HCT116 (cell line): ENCODE measurements at regions not wholly inside any gene's neighbourhood (a gene's known extent, or its start where the extent isn't known, plus 50 kb on each side); places are given as distances from the start of the nearest gene placed in this dataset.

ENCODE experiments used
- ATAC-seq: fragments of 200-7000 bp; cut with Tn5 transposase; 2 replicates; pipeline ENCODE4 v1.9.1; 2020; ENCODE audit warnings: mild to moderate bottlenecking, moderate library complexity
- BruUV-seq: library from RNA; stranded (reverse); fragments of 400-500 nt; replicated peaks from 2 replicates; lab custom pipeline; 2021; lab: Mats Ljungman, UMichigan
- CTCF ChIA-PET: fragments of 300-600 bp; sonication (Branson Sonifier 250); formaldehyde crosslinking; loops from one replicate; lab custom pipeline; 2021; ENCODE audit warnings: antibody characterized with exemption; lab: Charles Lee
- POLR2A ChIA-PET: fragments of 300-600, 350-600 bp; sonication (Branson Sonifier 250); formaldehyde crosslinking; loops from one replicate; lab custom pipeline; 2021; ENCODE audit warnings: antibody characterized with exemption; lab: Charles Lee
- RAD21 ChIA-PET, 2 experiments: fragments of 300-600 bp; sonication (Branson Sonifier 250); formaldehyde crosslinking; loops; one replicate each; lab custom pipeline; 2023; ENCODE audit warnings: low total read pairs in 2 of 2; ENCODE audit not compliant: uncharacterized antibody in 2 of 2, unreplicated experiment in 2 of 2, low non-redundant PET in 1 of 2; lab: Charles Lee
- DNase-seq: peaks from one replicate; pipeline ENCODE4 v3.0.0-alpha.2; 2010; ENCODE audit warnings: low read depth, low spot score
- H2AFZ ChIP-seq: fragments of 200-600 bp; shearing (Covaris generic), sonication (generic); 2 replicates; pipeline ENCODE4 v1.6.1; 2017; ENCODE audit warnings: low read depth, mixed run types, mixed read lengths, antibody characterized with exemption, low read length; ENCODE audit not compliant: poor library complexity, severe bottlenecking
- H3K27ac ChIP-seq: 2 replicates; pipeline ENCODE4 v1.5.1; 2012; ENCODE audit warnings: low read depth, low read length
- H3K27me3 ChIP-seq: fragments of 200-600 bp; sonication (generic); 2 replicates; pipeline ENCODE4 v1.6.1; 2016; ENCODE audit warnings: mixed run types, low read length, mixed read lengths; ENCODE audit not compliant: insufficient read depth
- H3K36me3 ChIP-seq, 2 experiments: fragments of 200-500 bp in 1 of 2; fragments of 200-600 bp in 1 of 2; sonication (Bioruptor generic) in 1 of 2; sonication (generic) in 1 of 2; 2 replicates each; pipeline versions ENCODE4 v1.5.1 to v1.6.1; 2014 to 2016; ENCODE audit warnings: low read length in 2 of 2, inconsistent platforms in 1 of 2, mixed read lengths in 1 of 2, mixed run types in 1 of 2; ENCODE audit not compliant: insufficient read depth in 2 of 2, control insufficient read depth in 1 of 2
- H3K4me1 ChIP-seq, 2 experiments: fragments of 200-600 bp in 1 of 2; sonication (generic) in 1 of 2; 2 replicates each; pipeline versions ENCODE4 v1.5.1 to v1.6.1; 2012 to 2017; ENCODE audit warnings: low read length in 2 of 2, inconsistent platforms in 1 of 2, mild to moderate bottlenecking in 1 of 2, mixed read lengths in 1 of 2, mixed run types in 1 of 2, moderate library complexity in 1 of 2; ENCODE audit not compliant: insufficient read depth in 2 of 2, control insufficient read depth in 1 of 2
- H3K4me2 ChIP-seq: fragments of 200-600 bp; sonication (generic); 2 replicates; pipeline ENCODE4 v1.6.1; 2017; ENCODE audit warnings: mixed run types, low read length, mixed read lengths
- H3K4me3 ChIP-seq, 2 experiments: fragments of 200-600 bp in 1 of 2; sonication (generic) in 1 of 2; replicated peaks in 1 of 2; 2 replicates each; pipeline ENCODE4 v1.5.1; 2011 to 2016; ENCODE audit warnings: low read length in 2 of 2, control low read depth in 1 of 2, low read depth in 1 of 2, mild to moderate bottlenecking in 1 of 2, mixed read lengths in 1 of 2, mixed run types in 1 of 2
- H3K79me2 ChIP-seq: fragments of 200-600 bp; sonication (generic); 2 replicates; pipeline ENCODE4 v1.6.1; 2017; ENCODE audit warnings: mild to moderate bottlenecking, mixed run types, low read length, moderate library complexity, mixed read lengths; ENCODE audit not compliant: insufficient read depth
- H3K9ac ChIP-seq: fragments of 200-600 bp; sonication (generic); 2 replicates; pipeline ENCODE4 v1.6.1; 2016; ENCODE audit warnings: low read length, mixed read lengths
- H3K9me2 ChIP-seq: fragments of 200-600 bp; sonication (generic), shearing (Covaris generic); 2 replicates; pipeline ENCODE4 v1.6.1; 2017; ENCODE audit warnings: mixed run types, mild to moderate bottlenecking, moderate library complexity; ENCODE audit not compliant: insufficient read depth
- H3K9me3 ChIP-seq, 2 experiments: fragments of 200-500 bp in 1 of 2; fragments of 200-600 bp in 1 of 2; sonication (Bioruptor generic) in 1 of 2; sonication (generic) in 1 of 2; 2 replicates each; pipeline ENCODE4 v1.6.1; 2014 to 2017; ENCODE audit warnings: low read length in 2 of 2, mixed read lengths in 2 of 2, inconsistent platforms in 1 of 2, low read depth in 1 of 2, mild to moderate bottlenecking in 1 of 2, mixed run types in 1 of 2, moderate library complexity in 1 of 2; ENCODE audit not compliant: control insufficient read depth in 1 of 2, insufficient read depth in 1 of 2
- H4K20me1 ChIP-seq: fragments of 200-600 bp; sonication (generic), shearing (Covaris generic); 2 replicates; pipeline ENCODE4 v1.6.1; 2017; ENCODE audit warnings: mixed run types, mild to moderate bottlenecking, moderate library complexity; ENCODE audit not compliant: insufficient read depth
- ATF3 ChIP-seq: IDR thresholded peaks from 2 replicates; pipeline ENCODE4 v1.6.1; 2012
- CBX3 ChIP-seq: IDR thresholded peaks from 2 replicates; pipeline ENCODE4 v1.6.1; 2012; ENCODE audit warnings: low read depth
- CEBPB ChIP-seq: IDR thresholded peaks from 2 replicates; pipeline ENCODE4 v1.6.1; 2012; ENCODE audit warnings: low read depth
- EGR1 ChIP-seq: IDR thresholded peaks from 2 replicates; pipeline ENCODE4 v1.6.1; 2012; ENCODE audit warnings: low read depth
- ELF1 ChIP-seq: IDR thresholded peaks from 2 replicates; pipeline ENCODE4 v1.6.1; 2012; ENCODE audit warnings: low read depth, borderline replicate concordance
- EZH2 ChIP-seq: fragments of 200-600 bp; sonication (generic); IDR thresholded peaks from 2 replicates; pipeline ENCODE4 v1.6.1; 2017; ENCODE audit warnings: antibody characterized with exemption, mixed run types
- JUND ChIP-seq: IDR thresholded peaks from 2 replicates; pipeline ENCODE4 v1.6.1; 2012
- POLR2A ChIP-seq: IDR thresholded peaks from 2 replicates; pipeline ENCODE4 v1.7.0; 2011; ENCODE audit warnings: borderline replicate concordance; ENCODE audit not compliant: insufficient read depth, insufficient read length; ENCODE audit errors: extremely low read depth
- POLR2AphosphoS5 ChIP-seq: IDR thresholded peaks from 2 replicates; pipeline ENCODE4 v1.6.1; 2011; ENCODE audit warnings: mild to moderate bottlenecking, low read depth, low read length, moderate library complexity
- REST ChIP-seq: IDR thresholded peaks from 2 replicates; pipeline ENCODE4 v1.6.1; 2012; ENCODE audit warnings: low read depth
- SIN3A ChIP-seq: IDR thresholded peaks from 2 replicates; pipeline ENCODE4 v1.6.1; 2012; ENCODE audit warnings: low read depth
- SP1 ChIP-seq: IDR thresholded peaks from 2 replicates; pipeline ENCODE4 v1.6.1; 2012; ENCODE audit warnings: low read depth
- YY1 ChIP-seq: IDR thresholded peaks from 2 replicates; pipeline ENCODE4 v1.6.1; 2011; ENCODE audit warnings: low read length, low read depth, moderate library complexity, mild to moderate bottlenecking; ENCODE audit not compliant: insufficient replicate concordance; ENCODE audit errors: extremely low read depth
- intact Hi-C: fragments of 100-400 bp; cut with micrococcal nuclease; formaldehyde crosslinking; loops from 2 replicates; pipeline ENCODE4 v1.10.0; 2022

GRCh38 chr3:79960594-79960993 is 192.8 kb upstream of the ROBO1 start:
- no TSS peak for BruUV-seq
- TF ChIP-seq EGR1: no peak
- TF ChIP-seq EZH2: no peak
- TF ChIP-seq ELF1: no peak
- TF ChIP-seq REST: no peak
- Histone ChIP-seq H3K4me2 (no peak overlapping the region), H3K9me3 (peaks cover 10 to 21% of the 10 kb centered on the region in 2 experiments), H3K9ac (no peak overlapping the region), H3K27me3 (no peaks in the 10 kb centered on the region), H3K27ac (no peak overlapping the region), H3K79me2 (no peaks in the 10 kb centered on the region), H3K9me2 (no peaks in the 10 kb centered on the region), H3K4me3 (no peak overlapping the region), H4K20me1 (no peaks in the 10 kb centered on the region; the same call in 1 of the 2 replicates), H3K36me3 (no peaks in the 10 kb centered on the region), H3K4me1 (no peaks in the 10 kb centered on the region), H2AFZ (no peak overlapping the region)
- RAD21 ChIA-PET: no interaction called here
- ATAC-seq (no peak), DNase-seq (no peak)
- CTCF ChIA-PET: no interaction called here
- POLR2A ChIA-PET: no interaction called here
- intact Hi-C loops: no loop called here

GRCh38 chr3:79957066-79957465 is 189.3 kb upstream of the ROBO1 start:
- no peak overlapping the region for H3K4me2 ChIP-seq
- no peak overlapping the region for H2AFZ ChIP-seq
- RAD21 ChIA-PET: no interaction called here
- no peaks in the 10 kb centered on the region for H3K36me3 ChIP-seq
- POLR2A ChIA-PET: no interaction called here
- H3K4me3 ChIP-seq: no peak overlapping the region
- no peaks in the 10 kb centered on the region for H3K4me1 ChIP-seq
- no peaks in the 10 kb centered on the region for H4K20me1 ChIP-seq
- ATAC-seq (no peak), DNase-seq (no peak)
- BruUV-seq: no TSS peak
- no peaks in the 10 kb centered on the region for H3K79me2 ChIP-seq
- CTCF ChIA-PET: no interaction called here
- intact Hi-C loops: no loop called here
- H3K9me2 ChIP-seq: no peaks in the 10 kb centered on the region
- no peaks in the 10 kb centered on the region for H3K27me3 ChIP-seq
- H3K27ac ChIP-seq: no peak overlapping the region
- peaks cover 20 to 24% of the 10 kb centered on the region in 2 experiments; a peak in 3 of 4 replicates for H3K9me3 ChIP-seq
- H3K9ac ChIP-seq: no peak overlapping the region
- no peak for TF ChIP-seq SP1
- TF ChIP-seq ATF3: no peak
- no peak for TF ChIP-seq POLR2A
- TF ChIP-seq POLR2AphosphoS5: no peak
- no peak for TF ChIP-seq REST
- no peak for TF ChIP-seq SIN3A
- TF ChIP-seq JUND: no peak
- no peak for TF ChIP-seq CEBPB
- no peak for TF ChIP-seq YY1
- TF ChIP-seq CBX3: no peak
- TF ChIP-seq, all 23 proteins: peak for 0
